ENCODE measurements at regions not wholly inside any gene's neighbourhood (a gene's known extent, or its start where the extent isn't known, plus 50 kb on each side); places are given as distances from the start of the nearest gene placed in this dataset.

- no peak overlapping the region for H3K27ac Mint-ChIP-seq (ENCODE audit: unreplicated experiment)
- Histone ChIP-seq H3K9me3 (ENCODE audit: insufficient read depth, low read depth, low read length) (no peaks in the 10 kb centered on the region), H2AFZ (ENCODE audit: low read depth, low read length) (no peak overlapping the region), H3K27me3 (ENCODE audit: insufficient read depth, low read length) (no peaks in the 10 kb centered on the region), H4K20me1 (ENCODE audit: insufficient read depth, low read length) (no peaks in the 10 kb centered on the region), H3K4me1 (ENCODE audit: insufficient read depth, low read length) (no peaks in the 10 kb centered on the region), H3K9ac (ENCODE audit: low read length) (no peak overlapping the region), H3K27ac (ENCODE audit: low read depth, low read length) (no peak overlapping the region), H3K36me3 (ENCODE audit: insufficient read depth, low read length) (no peaks in the 10 kb centered on the region), H3K4me2 (ENCODE audit: low read length) (no peak overlapping the region), H3K79me2 (ENCODE audit: insufficient read depth, low read length) (no peaks in the 10 kb centered on the region), H3K4me3 (ENCODE audit: insufficient read depth, low read depth, low read length) (no peak overlapping the region)
- H3K36me3 Mint-ChIP-seq (ENCODE audit: low read depth, unreplicated experiment) = no peaks in the 10 kb centered on the region
- DNase-seq (ENCODE audit: low read depth) (no peak), FAIRE-seq (no peak)
- H3K9me3 Mint-ChIP-seq (ENCODE audit: unreplicated experiment) = no peaks in the 10 kb centered on the region
- H3K4me1 Mint-ChIP-seq (ENCODE audit: low read depth, unreplicated experiment) = no peaks in the 10 kb centered on the region
- TF ChIP-seq CTCF (IDR thresholded peaks at IDR 0.05; ENCODE audit: insufficient read depth, low read depth, low read length) (no peak), EZH2 (IDR thresholded peaks at IDR 0.05; ENCODE audit: insufficient read depth, low read length) (no peak)
- no peaks in the 10 kb centered on the region for H3K27me3 Mint-ChIP-seq (ENCODE audit: low read depth, unreplicated experiment)
- H3K4me3 Mint-ChIP-seq (ENCODE audit: unreplicated experiment) = no peak overlapping the region
Measured at GRCh38 chr9:86488794-86489193, 134.6 kb upstream of the TUT7 start.

- Mint-ChIP-seq H3K9me3 (ENCODE audit: unreplicated experiment) (no peaks in the 10 kb centered on the region), H3K4me1 (ENCODE audit: low read depth, unreplicated experiment) (no peaks in the 10 kb centered on the region), H3K4me3 (ENCODE audit: unreplicated experiment) (no peak overlapping the region), H3K27ac (ENCODE audit: unreplicated experiment) (no peak overlapping the region), H3K36me3 (ENCODE audit: low read depth, unreplicated experiment) (no peaks in the 10 kb centered on the region), H3K27me3 (ENCODE audit: low read depth, unreplicated experiment) (no peaks in the 10 kb centered on the region)
- Histone ChIP-seq H3K4me2 (ENCODE audit: low read length) (no peak overlapping the region), H3K36me3 (ENCODE audit: insufficient read depth, low read length) (no peaks in the 10 kb centered on the region), H3K27ac (ENCODE audit: low read depth, low read length) (no peak overlapping the region), H3K27me3 (ENCODE audit: insufficient read depth, low read length) (no peaks in the 10 kb centered on the region), H2AFZ (ENCODE audit: low read depth, low read length) (no peak overlapping the region), H3K9me3 (ENCODE audit: insufficient read depth, low read depth, low read length) (no peaks in the 10 kb centered on the region), H3K79me2 (ENCODE audit: insufficient read depth, low read length) (no peaks in the 10 kb centered on the region), H3K4me1 (ENCODE audit: insufficient read depth, low read length) (no peaks in the 10 kb centered on the region), H3K4me3 (ENCODE audit: insufficient read depth, low read depth, low read length) (no peak overlapping the region), H3K9ac (ENCODE audit: low read length) (no peak overlapping the region), H4K20me1 (ENCODE audit: insufficient read depth, low read length) (no peaks in the 10 kb centered on the region)
- DNase-seq (ENCODE audit: low read depth) (no peak), FAIRE-seq (no peak)
- TF ChIP-seq EZH2 (IDR thresholded peaks at IDR 0.05; ENCODE audit: insufficient read depth, low read length) (no peak), CTCF (IDR thresholded peaks at IDR 0.05; ENCODE audit: insufficient read depth, low read depth, low read length) (no peak)
Measured at GRCh38 chr9:86488345-86488744, 134.1 kb upstream of the TUT7 start.

- Mint-ChIP-seq H3K4me3 (ENCODE audit: unreplicated experiment) (no peak overlapping the region), H3K4me1 (ENCODE audit: low read depth, unreplicated experiment) (no peaks in the 10 kb centered on the region), H3K27ac (ENCODE audit: unreplicated experiment) (no peak overlapping the region), H3K36me3 (ENCODE audit: low read depth, unreplicated experiment) (no peaks in the 10 kb centered on the region), H3K9me3 (ENCODE audit: unreplicated experiment) (no peaks in the 10 kb centered on the region), H3K27me3 (ENCODE audit: low read depth, unreplicated experiment) (no peaks in the 10 kb centered on the region)
- no peaks in the 10 kb centered on the region for H4K20me1 ChIP-seq (ENCODE audit: insufficient read depth, low read length)
- DNase-seq (ENCODE audit: low read depth) (no peak), FAIRE-seq (no peak)
- no peaks in the 10 kb centered on the region for H3K27me3 ChIP-seq (ENCODE audit: insufficient read depth, low read length)
- H3K79me2 ChIP-seq (ENCODE audit: insufficient read depth, low read length) = no peaks in the 10 kb centered on the region
- H3K27ac ChIP-seq (ENCODE audit: low read depth, low read length) = no peak overlapping the region
- no peak overlapping the region for H3K4me2 ChIP-seq (ENCODE audit: low read length)
- no peak for TF ChIP-seq CTCF (IDR thresholded peaks at IDR 0.05; ENCODE audit: insufficient read depth, low read depth, low read length)
- TF ChIP-seq EZH2 (IDR thresholded peaks at IDR 0.05; ENCODE audit: insufficient read depth, low read length) = no peak
- H3K4me3 ChIP-seq (ENCODE audit: insufficient read depth, low read depth, low read length) = no peak overlapping the region
- no peak overlapping the region for H2AFZ ChIP-seq (ENCODE audit: low read depth, low read length)
- H3K9me3 ChIP-seq (ENCODE audit: insufficient read depth, low read depth, low read length) = no peaks in the 10 kb centered on the region
- H3K9ac ChIP-seq (ENCODE audit: low read length) = no peak overlapping the region
- no peaks in the 10 kb centered on the region for H3K36me3 ChIP-seq (ENCODE audit: insufficient read depth, low read length)
- H3K4me1 ChIP-seq (ENCODE audit: insufficient read depth, low read length) = no peaks in the 10 kb centered on the region
Measured at GRCh38 chr9:86487838-86488233, 133.6 kb upstream of the TUT7 start.

All from astrocyte (in vitro differentiated cells and primary cell).